Calu3 (cell line): ENCODE measurements at regions not wholly inside any gene's neighbourhood (a gene's known extent, or its start where the extent isn't known, plus 50 kb on each side); places are given as distances from the start of the nearest gene placed in this dataset.

Source experiments
- BruUV-seq: library from RNA; stranded (reverse); fragments of 400-500 nt; replicated peaks from 2 replicates; lab custom pipeline; 2021; lab: Mats Ljungman, UMichigan
- CTCF ChIA-PET: fragments of 300-600 bp; sonication (Branson Sonifier 250); formaldehyde crosslinking; loops from one replicate; lab custom pipeline; 2022; ENCODE audit warnings: antibody characterized with exemption; lab: Charles Lee
- DNase-seq: peaks from one replicate; pipeline ENCODE4 v3.0.0; 2022
- H3K27ac Mint-ChIP-seq: one replicate; pipeline ENCODE4 v1.8.0; 2022; ENCODE audit warnings: mixed read lengths; ENCODE audit not compliant: unreplicated experiment
- H3K27me3 Mint-ChIP-seq: one replicate; pipeline ENCODE4 v1.8.0; 2022; ENCODE audit warnings: mixed read lengths; ENCODE audit not compliant: unreplicated experiment
- H3K36me3 Mint-ChIP-seq: one replicate; pipeline ENCODE4 v1.8.0; 2022; ENCODE audit warnings: mild to moderate bottlenecking, moderate library complexity, mixed read lengths; ENCODE audit not compliant: insufficient read depth, unreplicated experiment
- H3K4me1 Mint-ChIP-seq: one replicate; pipeline ENCODE4 v1.8.0; 2022; ENCODE audit warnings: mild to moderate bottlenecking, low read depth, mixed read lengths; ENCODE audit not compliant: unreplicated experiment
- H3K4me3 Mint-ChIP-seq: one replicate; pipeline ENCODE4 v1.8.0; 2022; ENCODE audit warnings: mild to moderate bottlenecking, low read depth, moderate library complexity, mixed read lengths; ENCODE audit not compliant: unreplicated experiment
- H3K9me3 Mint-ChIP-seq: one replicate; pipeline ENCODE4 v1.8.0; 2022; ENCODE audit warnings: low read depth, mixed read lengths; ENCODE audit not compliant: unreplicated experiment
- CTCF ChIP-seq: fragments of 200-600 bp; IDR thresholded peaks from one replicate; pipeline ENCODE4 v1.8.0; 2022; ENCODE audit warnings: antibody characterized with exemption; ENCODE audit not compliant: unreplicated experiment
- intact Hi-C: fragments of 100-400 bp; cut with micrococcal nuclease; formaldehyde crosslinking; loops from one replicate; pipeline ENCODE4 v1.10.0; 2022; ENCODE audit not compliant: unreplicated experiment

- CTCF ChIA-PET: no interaction called here
- DNase-seq: no peak
- peaks cover 4% of the 10 kb centered on the region for H3K9me3 Mint-ChIP-seq
- intact Hi-C loops: no loop called here
- H3K27me3 Mint-ChIP-seq: no peaks in the 10 kb centered on the region
- no TSS peak for BruUV-seq
- H3K4me1 Mint-ChIP-seq: no peaks in the 10 kb centered on the region
- TF ChIP-seq CTCF: no peak
- no peaks in the 10 kb centered on the region for H3K36me3 Mint-ChIP-seq
- no peak overlapping the region for H3K27ac Mint-ChIP-seq
- no peak overlapping the region for H3K4me3 Mint-ChIP-seq
These were observed 271.8 kb downstream of the HLX start for GRCh38 chr1:221150996-221151395.

GRCh38 chr1:221154932-221155331 is 275.7 kb downstream of the HLX start:
- TF ChIP-seq CTCF: no peak
- Mint-ChIP-seq H3K36me3 (no peaks in the 10 kb centered on the region), H3K27ac (no peak overlapping the region), H3K27me3 (no peaks in the 10 kb centered on the region), H3K4me1 (no peaks in the 10 kb centered on the region), H3K4me3 (no peak overlapping the region), H3K9me3 (peaks cover 3% of the 10 kb centered on the region)
- DNase-seq: no peak
- BruUV-seq: no TSS peak
- CTCF ChIA-PET: no interaction called here
- intact Hi-C loops: no loop called here

GRCh38 chr1:221157026-221157761 is 278.0 kb downstream of the HLX start:
- no TSS peak for BruUV-seq
- H3K27ac Mint-ChIP-seq: no peak overlapping the region
- H3K4me3 Mint-ChIP-seq: no peak overlapping the region
- intact Hi-C loops: no loop called here
- no peaks in the 10 kb centered on the region for H3K36me3 Mint-ChIP-seq
- no peak for TF ChIP-seq CTCF
- no peak for DNase-seq
- no peaks in the 10 kb centered on the region for H3K4me1 Mint-ChIP-seq
- H3K27me3 Mint-ChIP-seq: no peaks in the 10 kb centered on the region
- no peaks in the 10 kb centered on the region for H3K9me3 Mint-ChIP-seq
- CTCF ChIA-PET: no interaction called here

- CTCF ChIA-PET: no interaction called here
- Mint-ChIP-seq H3K4me1 (no peaks in the 10 kb centered on the region), H3K4me3 (no peak overlapping the region), H3K27ac (no peak overlapping the region), H3K9me3 (no peaks in the 10 kb centered on the region), H3K27me3 (no peaks in the 10 kb centered on the region), H3K36me3 (no peaks in the 10 kb centered on the region)
- TF ChIP-seq CTCF: no peak
- BruUV-seq: no TSS peak
- intact Hi-C loops: no loop called here
- DNase-seq: no peak
These were observed 280.4 kb downstream of the HLX start for GRCh38 chr1:221159608-221160007.
